HEK293T (cell line): ENCODE measurements at regions not wholly inside any gene's neighbourhood (a gene's known extent, or its start where the extent isn't known, plus 50 kb on each side); places are given as distances from the start of the nearest gene placed in this dataset.
"Not testable (repeated sequence)": the region's sequence is repeated elsewhere in the genome, so short reads cannot be mapped to it uniquely, and the experiment has no call there.

ENCODE experiments used
- CTCF ChIA-PET: fragments of 350-600 bp; formaldehyde crosslinking; extraction: SDS; loops from one replicate; lab custom pipeline; 2021; ENCODE audit warnings: antibody characterized with exemption, inconsistent platforms; lab: Yijun Ruan, JAX
- POLR2A ChIA-PET: fragments of 350-600 bp; formaldehyde crosslinking; extraction: SDS; loops from one replicate; lab custom pipeline; 2020; ENCODE audit warnings: antibody characterized with exemption, inconsistent platforms; lab: Yijun Ruan, JAX
- DNase-seq: peaks from one replicate; pipeline ENCODE4 v3.0.0; 2012; ENCODE audit warnings: mixed read lengths; ENCODE audit errors: extremely low spot score
- ARNT ChIP-seq: fragments of 450-650 bp; IDR thresholded peaks from 2 replicates; pipeline ENCODE4 v1.6.1; 2017; ENCODE audit warnings: mild to moderate bottlenecking
- BHLHE40 ChIP-seq: fragments of 450-650 bp; IDR thresholded peaks from 2 replicates; pipeline ENCODE4 v1.6.1; 2016; ENCODE audit warnings: mild to moderate bottlenecking, moderate library complexity, borderline replicate concordance
- CTBP1 ChIP-seq: fragments of 450-650 bp; IDR thresholded peaks from 2 replicates; pipeline ENCODE4 v1.6.1; 2016; ENCODE audit warnings: borderline replicate concordance
- ELF4 ChIP-seq: fragments of 450-650 bp; IDR thresholded peaks from 2 replicates; pipeline ENCODE4 v1.6.1; 2017; ENCODE audit warnings: antibody characterized with exemption
- FOXA1 ChIP-seq: fragments of 450-650 bp; IDR thresholded peaks from 2 replicates; pipeline ENCODE4 v1.6.1; 2016; ENCODE audit warnings: mild to moderate bottlenecking
- FOXK2 ChIP-seq: fragments of 450-650 bp; IDR thresholded peaks from 2 replicates; pipeline ENCODE4 v1.6.1; 2016; ENCODE audit warnings: mild to moderate bottlenecking
- FOXM1 ChIP-seq: fragments of 450-650 bp; IDR thresholded peaks from 2 replicates; pipeline ENCODE4 v1.6.1; 2017; ENCODE audit warnings: mild to moderate bottlenecking, borderline replicate concordance
- HDGF ChIP-seq: fragments of 450-650 bp; IDR thresholded peaks from 2 replicates; pipeline ENCODE4 v1.6.1; 2017; ENCODE audit warnings: antibody characterized with exemption, borderline replicate concordance
- L3MBTL2 ChIP-seq: fragments of 450-650 bp; conservative IDR thresholded peaks from 2 replicates; pipeline ENCODE4 v1.6.1; 2016; ENCODE audit warnings: mild to moderate bottlenecking
- LEF1 ChIP-seq: fragments of 450-650 bp; IDR thresholded peaks from 2 replicates; pipeline ENCODE4 v1.6.1; 2017; ENCODE audit warnings: mild to moderate bottlenecking, borderline replicate concordance
- NFRKB ChIP-seq: fragments of 450-650 bp; IDR thresholded peaks from 2 replicates; pipeline ENCODE4 v1.6.1; 2016; ENCODE audit warnings: mild to moderate bottlenecking, moderate library complexity
- PKNOX1 ChIP-seq: fragments of 450-650 bp; IDR thresholded peaks from 2 replicates; pipeline ENCODE4 v1.6.1; 2016
- SP1 ChIP-seq: fragments of 450-650 bp; IDR thresholded peaks from 2 replicates; pipeline ENCODE4 v1.6.1; 2017
- SUZ12 ChIP-seq: fragments of 450-650 bp; IDR thresholded peaks from 2 replicates; pipeline ENCODE4 v1.6.1; 2016; ENCODE audit warnings: mild to moderate bottlenecking
- TARDBP ChIP-seq: fragments of 450-650 bp; IDR thresholded peaks from 2 replicates; pipeline ENCODE4 v1.6.1; 2016
- ZNF384 ChIP-seq: fragments of 450-650 bp; IDR thresholded peaks from 2 replicates; pipeline ENCODE4 v1.6.1; 2016

- ChIA-PET CTCF (interaction anchor here (0.7 kb wide), 1 partner anchor 597 kb away, joined by 3 read pairs; no protein-coding TSS in a partner anchor), POLR2A (no interaction called here)
- no peak for DNase-seq
Measured at GRCh38 chr22:25410849-25411248, 153.6 kb upstream of the GRK3 start.

GRCh38 chr22:25413620-25414019 lies 150.9 kb upstream of the GRK3 start:
- CTCF ChIA-PET, result no interaction called here
- TF ChIP-seq ARNT (no peak), HDGF (no peak), L3MBTL2 (no peak), ZNF384 (no peak), SUZ12 (no peak)

More at GRCh38 chr22:25410849-25411248, 153.6 kb upstream of the GRK3 start:
- TF ChIP-seq SUZ12, result no peak
- no peak for TF ChIP-seq CTBP1
- no peak for TF ChIP-seq LEF1
- TF ChIP-seq FOXM1, result no peak
- no peak for TF ChIP-seq BHLHE40
- TF ChIP-seq ELF4, result no peak
- TF ChIP-seq ARNT, result no peak
- TF ChIP-seq HDGF, result no peak

GRCh38 chr22:25415731-25416130 lies 148.7 kb upstream of the GRK3 start:
- CTCF ChIA-PET, POLR2A ChIA-PET, DNase-seq: not testable (repeated sequence)

More at GRCh38 chr22:25413620-25414019, 150.9 kb upstream of the GRK3 start:
- POLR2A ChIA-PET, result no interaction called here
- DNase-seq, result no peak

GRCh38 chr22:25417826-25418225 lies 146.6 kb upstream of the GRK3 start:
- ChIA-PET POLR2A (interaction anchor here (1.2 kb wide), 1 partner anchor 29 kb away, joined by 4 read pairs; no protein-coding TSS in a partner anchor), CTCF (interaction anchor here (0.7 kb wide), 1 partner anchor 17 kb away, joined by 4 read pairs; no protein-coding TSS in a partner anchor)
- DNase-seq, result not testable (repeated sequence)

GRCh38 chr22:25419247-25420113 lies 145.0 kb upstream of the GRK3 start:
- TF ChIP-seq BHLHE40 (no peak), NFRKB (no peak), ARNT (no peak), SP1 (no peak), FOXK2 (no peak), FOXM1 (no peak), SUZ12 (no peak), TARDBP (no peak), FOXA1 (no peak)
- ChIA-PET CTCF (interaction anchor here (0.6 to 1.2 kb wide), 7 partner anchors 19 to 483 kb away, joined by 3 to 7 read pairs (median 4); no protein-coding TSS in a partner anchor), POLR2A (interaction anchor here (0.8 to 1.2 kb wide), 2 partner anchors 28 kb away, joined by 3 to 4 read pairs; no protein-coding TSS in a partner anchor)
- DNase-seq, result no peak

GRCh38 chr22:25420114-25420441 lies 144.4 kb upstream of the GRK3 start:
- CTCF ChIA-PET, result interaction anchor here (1.2 kb wide), 1 partner anchor 58 kb away, joined by 3 read pairs; no protein-coding TSS in a partner anchor
- not testable (repeated sequence) for DNase-seq
- POLR2A ChIA-PET, result interaction anchor here (0.8 kb wide), 1 partner anchor 27 kb away, joined by 3 read pairs; no protein-coding TSS in a partner anchor

GRCh38 chr22:25420471-25420924 lies 144.0 kb upstream of the GRK3 start:
- DNase-seq, result no peak
- TF ChIP-seq NFRKB (no peak), ELF4 (no peak), FOXM1 (no peak), LEF1 (no peak), SUZ12 (no peak), PKNOX1 (no peak), BHLHE40 (no peak), CTBP1 (no peak), FOXA1 (no peak), ARNT (no peak), HDGF (no peak), ZNF384 (no peak), SP1 (no peak)
- ChIA-PET POLR2A (no interaction called here), CTCF (no interaction called here)
